ENCODE measurements at regions not wholly inside any gene's neighbourhood (a gene's known extent, or its start where the extent isn't known, plus 50 kb on each side); places are given as distances from the start of the nearest gene placed in this dataset.

- no peak for DNase-seq (ENCODE audit: low spot score)
- TF ChIP-seq, protein P1, sequence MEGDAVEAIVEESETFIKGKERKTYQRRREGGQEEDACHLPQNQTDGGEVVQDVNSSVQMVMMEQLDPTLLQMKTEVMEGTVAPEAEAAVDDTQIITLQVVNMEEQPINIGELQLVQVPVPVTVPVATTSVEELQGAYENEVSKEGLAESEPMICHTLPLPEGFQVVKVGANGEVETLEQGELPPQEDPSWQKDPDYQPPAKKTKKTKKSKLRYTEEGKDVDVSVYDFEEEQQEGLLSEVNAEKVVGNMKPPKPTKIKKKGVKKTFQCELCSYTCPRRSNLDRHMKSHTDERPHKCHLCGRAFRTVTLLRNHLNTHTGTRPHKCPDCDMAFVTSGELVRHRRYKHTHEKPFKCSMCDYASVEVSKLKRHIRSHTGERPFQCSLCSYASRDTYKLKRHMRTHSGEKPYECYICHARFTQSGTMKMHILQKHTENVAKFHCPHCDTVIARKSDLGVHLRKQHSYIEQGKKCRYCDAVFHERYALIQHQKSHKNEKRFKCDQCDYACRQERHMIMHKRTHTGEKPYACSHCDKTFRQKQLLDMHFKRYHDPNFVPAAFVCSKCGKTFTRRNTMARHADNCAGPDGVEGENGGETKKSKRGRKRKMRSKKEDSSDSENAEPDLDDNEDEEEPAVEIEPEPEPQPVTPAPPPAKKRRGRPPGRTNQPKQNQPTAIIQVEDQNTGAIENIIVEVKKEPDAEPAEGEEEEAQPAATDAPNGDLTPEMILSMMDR (IDR thresholded peaks at IDR 0.05; ENCODE audit: borderline replicate concordance, control extremely low read depth, extremely low read depth, insufficient read depth, missing control alignments): no peak
- in situ Hi-C loops (cut with MboI; ENCODE audit: low sequenced_read_pairs, unreplicated experiment): no loop called here
Measured at GRCh38 chr15:95120595-95120994, 889.2 kb downstream of the MCTP2 start.

- TF ChIP-seq, protein P1 (IDR thresholded peaks at IDR 0.05; ENCODE audit: borderline replicate concordance, control extremely low read depth, extremely low read depth, insufficient read depth, missing control alignments): no peak
- in situ Hi-C loops (cut with MboI; ENCODE audit: low sequenced_read_pairs, unreplicated experiment): no loop called here
- no peak for DNase-seq (ENCODE audit: low spot score)
Measured at GRCh38 chr15:95121191-95121590, 889.8 kb downstream of the MCTP2 start.

DNA sequence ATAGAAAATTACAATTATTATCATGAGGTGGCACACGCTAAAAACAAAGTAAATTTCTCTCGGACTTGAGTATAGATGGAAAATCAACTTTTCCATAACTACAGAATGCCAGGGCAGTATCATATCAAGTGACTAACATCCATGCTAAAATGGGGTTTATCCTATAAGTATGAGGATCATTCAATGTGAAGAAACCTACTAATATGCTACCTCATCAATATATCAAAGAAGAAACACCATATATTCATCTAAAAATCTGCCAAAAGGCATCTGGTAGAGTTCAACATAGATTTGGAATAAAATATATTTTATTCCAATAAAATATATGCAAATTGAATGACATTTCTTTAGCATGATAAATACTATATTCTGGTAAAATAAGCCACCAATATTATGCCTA, 894.4 kb downstream of the MCTP2 start:
- in situ Hi-C loops (cut with MboI; ENCODE audit: low sequenced_read_pairs, unreplicated experiment): no loop called here
- TF ChIP-seq, protein P1 (IDR thresholded peaks at IDR 0.05; ENCODE audit: borderline replicate concordance, control extremely low read depth, extremely low read depth, insufficient read depth, missing control alignments): no peak

GRCh38 chr15:95127356-95127755, 896.0 kb downstream of the MCTP2 start:
- in situ Hi-C loops (cut with MboI; ENCODE audit: low sequenced_read_pairs, unreplicated experiment): no loop called here

More for the DNA sequence above, 894.4 kb downstream of the MCTP2 start:
- DNase-seq (ENCODE audit: low spot score): no peak

GRCh38 chr15:95129574-95129973, 898.2 kb downstream of the MCTP2 start:
- TF ChIP-seq, protein P1 (IDR thresholded peaks at IDR 0.05; ENCODE audit: borderline replicate concordance, control extremely low read depth, extremely low read depth, insufficient read depth, missing control alignments): no peak
- no peak for DNase-seq (ENCODE audit: low spot score)
- in situ Hi-C loops (cut with MboI; ENCODE audit: low sequenced_read_pairs, unreplicated experiment): no loop called here

More at GRCh38 chr15:95127356-95127755, 896.0 kb downstream of the MCTP2 start:
- DNase-seq (ENCODE audit: low spot score): no peak
- TF ChIP-seq, protein P1 (IDR thresholded peaks at IDR 0.05; ENCODE audit: borderline replicate concordance, control extremely low read depth, extremely low read depth, insufficient read depth, missing control alignments): no peak

- in situ Hi-C loops (cut with MboI; ENCODE audit: low sequenced_read_pairs, unreplicated experiment): no loop called here
Measured at GRCh38 chr15:95131131-95131556, 899.8 kb downstream of the MCTP2 start.

More at GRCh38 chr15:95131131-95131556, 899.8 kb downstream of the MCTP2 start:
- TF ChIP-seq, protein P1 (IDR thresholded peaks at IDR 0.05; ENCODE audit: borderline replicate concordance, control extremely low read depth, extremely low read depth, insufficient read depth, missing control alignments): no peak
- DNase-seq (ENCODE audit: low spot score): no peak
